Erythroblast (primary cell): ENCODE measurements at regions not wholly inside any gene's neighbourhood (a gene's known extent, or its start where the extent isn't known, plus 50 kb on each side); places are given as distances from the start of the nearest gene placed in this dataset.

Experiments
- DNase-seq, 2 experiments: peaks; one replicate each; lab custom pipeline; 2025; lab: John Stamatoyannopoulos, UW
- GATA1 ChIP-seq: IDR thresholded peaks from 2 replicates; pipeline ENCODE4 v1.6.1; 2011; ENCODE audit warnings: low read depth, mild to moderate bottlenecking, control low read depth, low read length, moderate library complexity
- POLR2A ChIP-seq: IDR thresholded peaks from 2 replicates; pipeline ENCODE4 v1.6.1; 2011; ENCODE audit warnings: mild to moderate bottlenecking, low read length

GRCh38 chr9:117882171-117882570, 178.0 kb downstream of the TLR4 start:
- TF ChIP-seq GATA1, result no peak
- no peak for TF ChIP-seq POLR2A
- no peak for DNase-seq

GRCh38 chr9:117886616-117887015, 182.4 kb downstream of the TLR4 start:
- DNase-seq, result no peak
- TF ChIP-seq GATA1 (no peak), POLR2A (no peak)

DNA sequence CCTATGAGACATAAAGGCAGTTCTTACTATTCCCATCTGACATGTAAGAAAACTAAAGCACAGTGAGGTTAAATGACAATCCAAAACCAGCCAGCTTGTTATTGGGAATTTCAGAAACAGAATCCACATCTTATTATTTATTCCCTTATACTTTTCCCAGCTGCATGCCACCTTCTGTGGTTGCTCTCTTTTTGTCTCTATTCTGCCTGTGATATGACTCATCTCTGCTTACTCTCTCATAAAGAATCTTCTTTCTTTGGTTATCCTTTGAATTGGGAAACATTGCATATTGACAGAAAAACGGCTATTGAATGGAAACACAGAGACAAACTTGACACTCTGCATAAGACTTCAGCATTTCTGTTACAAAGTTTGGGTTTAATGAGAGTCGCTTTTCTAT, 183.2 kb downstream of the TLR4 start:
- TF ChIP-seq POLR2A (no peak), GATA1 (no peak)
- no peak for DNase-seq

GRCh38 chr9:117887941-117888340, 183.7 kb downstream of the TLR4 start:
- TF ChIP-seq POLR2A (no peak), GATA1 (no peak)
- no peak for DNase-seq

DNA sequence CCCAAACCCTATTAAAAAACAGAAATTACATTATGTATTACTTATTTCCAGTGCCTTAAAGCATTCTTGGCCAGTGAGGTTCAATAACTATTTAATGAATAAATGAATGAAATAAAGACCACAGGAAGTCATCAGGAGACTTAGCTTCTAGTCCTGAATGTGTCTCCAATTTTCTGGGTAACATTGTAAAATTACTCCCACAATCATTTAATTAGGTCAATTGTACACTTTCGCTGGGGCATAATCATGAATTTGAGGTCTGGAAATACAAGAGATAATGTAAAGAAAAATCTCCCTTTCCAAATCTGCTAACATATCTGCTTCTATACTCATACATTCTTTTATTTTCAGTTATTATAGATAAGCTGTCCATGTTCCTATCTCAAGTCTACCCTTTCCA, 199.2 kb downstream of the TLR4 start:
- TF ChIP-seq POLR2A, result no peak
- TF ChIP-seq GATA1, result no peak
- no peak for DNase-seq

- no peak for DNase-seq
- TF ChIP-seq GATA1, result no peak
- no peak for TF ChIP-seq POLR2A
Observed at GRCh38 chr9:117906763-117907162, 202.6 kb downstream of the TLR4 start.

DNA sequence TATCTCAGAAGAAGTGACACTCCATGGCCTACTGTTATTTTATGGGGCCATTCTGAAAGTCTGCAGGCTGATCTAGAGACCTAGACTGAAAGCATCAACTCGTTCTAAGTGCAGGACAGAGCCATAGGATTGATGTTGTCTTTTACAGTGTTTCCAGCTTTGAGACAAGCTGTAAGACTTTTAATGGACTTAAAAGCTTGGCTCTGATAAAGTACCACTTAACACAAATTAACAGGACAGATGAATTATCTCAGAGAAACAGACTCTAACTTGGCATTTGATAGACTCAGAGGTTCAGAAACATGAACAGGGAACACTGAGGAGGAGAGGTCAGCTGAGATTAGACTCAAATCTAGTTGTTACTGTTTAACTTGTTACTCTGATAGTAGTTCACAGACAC, 203.2 kb downstream of the TLR4 start:
- DNase-seq, result no peak
- TF ChIP-seq POLR2A (no peak), GATA1 (no peak)

- DNase-seq, result no peak
- TF ChIP-seq GATA1 (no peak), POLR2A (no peak)
Observed at GRCh38 chr9:117916291-117916690, 212.1 kb downstream of the TLR4 start.

- no peak for DNase-seq
Observed at GRCh38 chr9:117917873-117918272, 213.7 kb downstream of the TLR4 start.

GRCh38 chr9:117919538-117919937, 215.3 kb downstream of the TLR4 start:
- no peak for TF ChIP-seq POLR2A
- no peak for TF ChIP-seq GATA1
- no peak for DNase-seq

More at GRCh38 chr9:117917873-117918272, 213.7 kb downstream of the TLR4 start:
- no peak for TF ChIP-seq GATA1
- no peak for TF ChIP-seq POLR2A

DNA sequence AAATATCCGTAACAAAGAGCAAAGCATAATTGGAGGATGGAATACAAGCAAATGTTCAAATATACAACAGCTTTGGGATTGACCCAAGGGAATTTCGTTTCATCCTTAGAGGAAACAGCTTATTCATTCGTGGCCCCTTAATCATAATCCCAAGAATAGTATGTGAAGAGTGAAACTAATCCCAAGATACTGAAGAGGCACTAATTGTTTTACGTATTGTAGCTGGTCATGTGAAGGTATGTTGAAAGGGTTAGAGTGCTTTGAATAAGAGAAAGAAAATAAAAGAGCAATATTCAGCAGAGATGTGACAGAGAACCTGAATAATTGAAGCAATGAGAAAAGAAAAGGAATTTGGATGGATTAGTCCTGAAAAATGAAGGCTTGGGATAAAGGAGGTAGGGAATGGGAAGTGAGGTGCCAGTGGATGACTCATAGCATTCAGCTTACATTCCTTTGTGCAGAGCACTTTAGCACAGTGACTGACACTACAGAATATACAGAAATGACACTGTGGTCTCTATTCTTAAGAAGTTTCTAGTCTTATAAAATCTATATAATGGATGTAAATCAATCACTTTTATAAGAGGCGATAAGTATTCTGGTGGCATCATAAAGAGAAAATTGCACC, 221.9 kb downstream of the TLR4 start:
- no peak for TF ChIP-seq GATA1
- TF ChIP-seq POLR2A, result no peak

DNA sequence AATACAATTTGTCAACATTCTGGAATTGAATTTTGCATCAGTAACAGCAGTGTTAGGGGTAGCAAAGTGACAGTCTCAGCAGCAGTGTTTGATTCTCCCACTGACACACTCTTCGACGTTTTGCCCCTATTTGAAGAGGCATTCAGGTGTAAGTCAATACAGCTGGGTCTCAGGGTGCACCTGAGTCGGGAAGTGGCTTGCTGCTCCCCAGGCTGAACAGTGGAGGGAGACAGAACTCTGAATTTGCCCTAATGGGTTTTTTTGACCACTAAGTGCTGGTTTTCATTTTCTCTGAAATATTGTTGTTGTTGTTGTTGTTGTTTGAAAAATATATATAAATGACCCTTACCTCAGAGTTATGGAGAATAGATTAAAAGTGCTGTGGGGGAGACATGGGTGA, 223.2 kb downstream of the TLR4 start:
- TF ChIP-seq POLR2A (no peak), GATA1 (no peak)
- no peak for DNase-seq

More for the DNA sequence above, 221.9 kb downstream of the TLR4 start:
- no peak for DNase-seq

DNA sequence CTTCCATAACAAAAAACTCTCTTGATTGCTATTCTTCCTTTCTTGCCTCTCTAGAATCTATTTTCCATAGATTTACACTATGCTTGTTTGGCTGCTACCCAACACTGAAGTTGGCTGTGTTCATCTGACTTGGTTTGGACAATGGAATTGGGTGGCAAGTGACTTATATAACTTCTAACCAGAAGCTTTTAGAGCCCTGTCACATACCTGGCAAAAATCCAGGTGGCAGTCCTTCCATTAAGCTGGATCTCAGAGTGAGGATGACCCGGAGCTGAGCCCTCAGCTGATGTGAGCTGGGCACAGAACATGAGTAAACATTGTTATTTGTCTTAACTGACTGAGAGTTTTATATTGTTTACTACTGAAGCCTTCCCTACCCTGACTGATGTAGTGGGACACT, 225.7 kb downstream of the TLR4 start:
- no peak for DNase-seq
- no peak for TF ChIP-seq POLR2A
- TF ChIP-seq GATA1, result no peak

DNA sequence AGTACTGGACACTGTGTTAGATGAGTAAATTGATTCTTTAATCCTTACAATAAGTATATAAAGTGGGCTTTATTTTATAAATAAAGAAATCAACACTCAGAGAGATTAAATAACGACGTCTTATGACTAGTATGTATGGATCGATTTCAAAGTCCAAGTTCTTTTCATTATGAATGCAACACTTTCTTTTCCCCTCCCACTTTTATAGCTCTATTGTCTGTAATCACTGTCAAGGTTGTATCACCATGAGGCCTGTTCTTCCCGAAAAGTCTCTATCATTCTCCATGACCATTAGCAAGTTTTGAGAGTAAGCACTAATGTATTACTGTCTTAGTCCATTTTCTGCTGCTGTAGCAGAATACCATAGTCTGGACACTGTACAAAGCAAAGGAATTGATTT, 228.4 kb downstream of the TLR4 start:
- DNase-seq, result no peak
- TF ChIP-seq GATA1 (no peak), POLR2A (no peak)

DNA sequence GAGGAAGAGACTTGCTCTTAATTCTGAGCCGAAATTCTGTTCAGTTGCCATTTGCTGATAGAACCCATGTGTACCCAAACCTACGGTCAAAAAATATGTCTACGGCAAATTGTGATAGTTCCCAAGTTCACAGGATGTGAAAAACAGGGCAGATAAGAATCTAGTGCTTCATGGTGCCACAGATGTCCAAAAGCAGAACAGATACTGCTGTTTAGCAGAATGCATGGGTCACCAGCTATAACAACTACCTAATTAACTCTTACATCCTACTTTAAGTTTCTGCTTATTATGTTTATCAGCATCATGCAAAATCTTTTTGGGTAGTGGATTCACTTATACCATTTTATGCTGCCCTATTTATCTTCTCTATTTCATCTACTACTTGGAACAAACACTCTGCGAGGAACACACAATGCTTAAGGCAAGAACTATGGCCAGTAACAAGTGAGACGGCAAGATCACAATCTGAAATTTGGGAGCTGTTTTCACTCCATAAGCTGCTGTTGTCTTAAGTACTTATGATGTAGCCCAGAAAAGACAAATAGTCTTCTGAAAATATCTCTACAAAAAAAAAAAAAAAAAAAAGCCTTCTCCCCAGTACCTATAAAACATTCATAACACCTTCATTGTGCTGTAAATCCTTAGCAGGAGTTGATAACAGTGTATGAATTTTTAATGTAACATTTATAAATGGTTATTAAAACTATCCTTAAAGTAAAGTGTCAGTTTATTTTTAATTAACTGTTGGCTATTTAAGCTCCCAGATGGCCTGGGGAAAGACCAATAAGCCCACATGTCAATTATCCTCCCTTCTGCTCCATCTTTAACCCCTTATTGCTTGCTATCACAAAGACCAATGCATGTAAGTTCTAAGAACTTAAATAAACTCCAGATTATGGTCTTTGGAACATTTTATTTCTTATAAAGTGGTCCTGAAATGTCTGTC, 232.3 kb downstream of the TLR4 start:
- TF ChIP-seq POLR2A (no peak), GATA1 (no peak)
- DNase-seq, result no peak
